Uterus (tissue), 2 donors: ENCODE measurements at regions not wholly inside any gene's neighbourhood (a gene's known extent, or its start where the extent isn't known, plus 50 kb on each side); places are given as distances from the start of the nearest gene placed in this dataset.

ENCODE experiments used
- POLR2A ChIP-seq, 2 donors: fragments of 450-650 bp; IDR thresholded peaks; one replicate each; pipeline ENCODE4 v1.6.1; 2016; ENCODE audit warnings: antibody characterized with exemption in 2 of 2, mild to moderate bottlenecking in 1 of 2, moderate library complexity in 1 of 2
- TF ChIP-seq, protein P1 (sequence below), 4 experiments: fragments of 200-600 bp in 2 of 4; fragments of 450-650 bp in 2 of 4; sonication (generic) in 2 of 4; IDR thresholded peaks; one replicate each; pipeline ENCODE4 v1.5.1; 2016 to 2019; ENCODE audit warnings: antibody characterized with exemption in 4 of 4, mild to moderate bottlenecking in 2 of 4, moderate library complexity in 1 of 4

GRCh38 chr3:59256230-59256629 lies 206.4 kb upstream of the CFAP20DC start:
- TF ChIP-seq, protein P1, sequence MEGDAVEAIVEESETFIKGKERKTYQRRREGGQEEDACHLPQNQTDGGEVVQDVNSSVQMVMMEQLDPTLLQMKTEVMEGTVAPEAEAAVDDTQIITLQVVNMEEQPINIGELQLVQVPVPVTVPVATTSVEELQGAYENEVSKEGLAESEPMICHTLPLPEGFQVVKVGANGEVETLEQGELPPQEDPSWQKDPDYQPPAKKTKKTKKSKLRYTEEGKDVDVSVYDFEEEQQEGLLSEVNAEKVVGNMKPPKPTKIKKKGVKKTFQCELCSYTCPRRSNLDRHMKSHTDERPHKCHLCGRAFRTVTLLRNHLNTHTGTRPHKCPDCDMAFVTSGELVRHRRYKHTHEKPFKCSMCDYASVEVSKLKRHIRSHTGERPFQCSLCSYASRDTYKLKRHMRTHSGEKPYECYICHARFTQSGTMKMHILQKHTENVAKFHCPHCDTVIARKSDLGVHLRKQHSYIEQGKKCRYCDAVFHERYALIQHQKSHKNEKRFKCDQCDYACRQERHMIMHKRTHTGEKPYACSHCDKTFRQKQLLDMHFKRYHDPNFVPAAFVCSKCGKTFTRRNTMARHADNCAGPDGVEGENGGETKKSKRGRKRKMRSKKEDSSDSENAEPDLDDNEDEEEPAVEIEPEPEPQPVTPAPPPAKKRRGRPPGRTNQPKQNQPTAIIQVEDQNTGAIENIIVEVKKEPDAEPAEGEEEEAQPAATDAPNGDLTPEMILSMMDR (IDR thresholded peaks at IDR 0.05) = no peak
- TF ChIP-seq POLR2A (IDR thresholded peaks at IDR 0.05) = no peak
